ENCODE measurements at regions not wholly inside any gene's neighbourhood (a gene's known extent, or its start where the extent isn't known, plus 50 kb on each side); places are given as distances from the start of the nearest gene placed in this dataset.

- DNase-seq: peak; percentile 45 to 70
- H3K27ac ChIP-seq: peak overlapping the region; percentile 62 to 87
- H3K36me3 ChIP-seq: no peaks in the 10 kb centered on the region
- no peaks in the 10 kb centered on the region for H3K27me3 ChIP-seq
- no peak overlapping the region for H3K4me3 ChIP-seq
- TF ChIP-seq POLR2A (IDR thresholded peaks at IDR 0.05): no peak
- TF ChIP-seq CTCF (IDR thresholded peaks at IDR 0.05): no peak
- intact Hi-C loops (cut with DNase I; ENCODE audit: low total_unique reads): no loop called here
- no peaks in the 10 kb centered on the region for H3K4me1 ChIP-seq
- H3K9me3 ChIP-seq: no peaks in the 10 kb centered on the region
Observed at GRCh38 chr13:33452873-33453517, 167.4 kb upstream of the STARD13 start.

- no peak for TF ChIP-seq CTCF (IDR thresholded peaks at IDR 0.05)
- TF ChIP-seq POLR2A (IDR thresholded peaks at IDR 0.05): no peak
- H3K27ac ChIP-seq: peak overlapping the region; percentile 62 to 87
- intact Hi-C loops (cut with DNase I; ENCODE audit: low total_unique reads): no loop called here
Observed at GRCh38 chr13:33453936-33454335, 168.4 kb upstream of the STARD13 start.

GRCh38 chr13:33454844-33455705, 169.5 kb upstream of the STARD13 start:
- no peak for DNase-seq
- Histone ChIP-seq H3K4me1 (no peaks in the 10 kb centered on the region), H3K36me3 (no peaks in the 10 kb centered on the region), H3K27me3 (no peaks in the 10 kb centered on the region), H3K9me3 (no peaks in the 10 kb centered on the region), H3K27ac (peak overlapping the region; percentile 62 to 87), H3K4me3 (no peak overlapping the region)
- intact Hi-C loops (cut with DNase I; ENCODE audit: low total_unique reads): no loop called here
- TF ChIP-seq POLR2A (IDR thresholded peaks at IDR 0.05): no peak

More at GRCh38 chr13:33453936-33454335, 168.4 kb upstream of the STARD13 start:
- no peaks in the 10 kb centered on the region for H3K36me3 ChIP-seq
- no peak for DNase-seq
- H3K4me3 ChIP-seq: no peak overlapping the region
- H3K27me3 ChIP-seq: no peaks in the 10 kb centered on the region
- no peaks in the 10 kb centered on the region for H3K9me3 ChIP-seq
- no peaks in the 10 kb centered on the region for H3K4me1 ChIP-seq

GRCh38 chr13:33459702-33460101, 174.1 kb upstream of the STARD13 start:
- intact Hi-C loops (cut with DNase I; ENCODE audit: low total_unique reads): no loop called here

GRCh38 chr13:33462109-33462508, 176.6 kb upstream of the STARD13 start:
- no peak for TF ChIP-seq CTCF (IDR thresholded peaks at IDR 0.05)
- TF ChIP-seq POLR2A (IDR thresholded peaks at IDR 0.05): no peak
- H3K27me3 ChIP-seq: no peaks in the 10 kb centered on the region
- DNase-seq: no peak
- H3K4me1 ChIP-seq: no peaks in the 10 kb centered on the region
- no peak overlapping the region for H3K27ac ChIP-seq
- no peaks in the 10 kb centered on the region for H3K9me3 ChIP-seq
- H3K36me3 ChIP-seq: no peaks in the 10 kb centered on the region
- no peak overlapping the region for H3K4me3 ChIP-seq
- intact Hi-C loops (cut with DNase I; ENCODE audit: low total_unique reads): no loop called here

More at GRCh38 chr13:33459702-33460101, 174.1 kb upstream of the STARD13 start:
- Histone ChIP-seq H3K4me3 (no peak overlapping the region), H3K27me3 (no peaks in the 10 kb centered on the region), H3K36me3 (no peaks in the 10 kb centered on the region), H3K9me3 (no peaks in the 10 kb centered on the region), H3K4me1 (no peaks in the 10 kb centered on the region), H3K27ac (no peak overlapping the region)
- no peak for DNase-seq
- TF ChIP-seq POLR2A (IDR thresholded peaks at IDR 0.05) (no peak), CTCF (IDR thresholded peaks at IDR 0.05) (no peak)

All from uterus (tissue), 3 donors.